GM18870 (cell line): ENCODE measurements at regions not wholly inside any gene's neighbourhood (a gene's known extent, or its start where the extent isn't known, plus 50 kb on each side); places are given as distances from the start of the nearest gene placed in this dataset.
"Not testable (repeated sequence)": the region's sequence is repeated elsewhere in the genome, so short reads cannot be mapped to it uniquely, and the experiment has no call there.

Source experiments
- ATAC-seq: cut with Tn5 transposase; IDR thresholded peaks from one replicate; pipeline ENCODE4 v1.9.1; 2021; ENCODE audit warnings: moderate library complexity; ENCODE audit not compliant: unreplicated experiment

DNA sequence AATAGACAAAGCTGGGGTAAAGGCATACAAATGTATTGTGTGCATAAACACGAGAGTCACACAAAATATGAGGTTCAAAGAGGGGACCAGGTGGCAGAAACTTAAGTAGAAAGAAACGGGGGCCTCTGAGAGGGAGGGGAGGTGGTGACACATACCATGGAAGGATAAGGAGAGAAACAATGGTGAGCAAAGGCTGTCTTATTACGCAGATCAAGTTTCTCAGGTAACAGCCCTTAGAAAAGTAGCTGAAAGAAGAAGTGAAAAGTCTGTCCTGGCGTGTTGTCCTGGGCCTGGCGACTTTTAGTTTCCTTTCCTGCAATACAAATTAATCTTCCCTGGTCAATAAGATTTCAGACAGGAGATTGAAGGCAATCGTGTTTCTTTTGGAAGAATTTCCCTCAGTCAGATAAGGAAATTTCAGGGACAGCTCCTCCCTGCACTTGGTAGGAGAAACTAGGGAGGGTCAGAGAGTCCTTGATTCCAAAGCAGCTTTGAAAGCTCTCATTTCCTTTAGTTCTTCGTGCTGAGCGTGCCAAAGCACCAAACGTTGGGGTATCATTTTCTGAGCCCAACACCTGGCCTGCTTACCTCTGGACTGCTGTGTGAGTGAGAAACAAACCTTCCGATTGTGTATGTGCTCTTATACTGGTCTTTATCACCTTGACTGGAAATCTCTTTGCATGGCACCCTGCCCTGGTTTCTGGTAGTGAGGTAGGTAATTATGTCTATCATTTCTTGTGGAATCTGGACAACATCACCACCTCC, 676.7 kb upstream of the LCORL start:
- ATAC-seq, result peak; percentile 54

DNA sequence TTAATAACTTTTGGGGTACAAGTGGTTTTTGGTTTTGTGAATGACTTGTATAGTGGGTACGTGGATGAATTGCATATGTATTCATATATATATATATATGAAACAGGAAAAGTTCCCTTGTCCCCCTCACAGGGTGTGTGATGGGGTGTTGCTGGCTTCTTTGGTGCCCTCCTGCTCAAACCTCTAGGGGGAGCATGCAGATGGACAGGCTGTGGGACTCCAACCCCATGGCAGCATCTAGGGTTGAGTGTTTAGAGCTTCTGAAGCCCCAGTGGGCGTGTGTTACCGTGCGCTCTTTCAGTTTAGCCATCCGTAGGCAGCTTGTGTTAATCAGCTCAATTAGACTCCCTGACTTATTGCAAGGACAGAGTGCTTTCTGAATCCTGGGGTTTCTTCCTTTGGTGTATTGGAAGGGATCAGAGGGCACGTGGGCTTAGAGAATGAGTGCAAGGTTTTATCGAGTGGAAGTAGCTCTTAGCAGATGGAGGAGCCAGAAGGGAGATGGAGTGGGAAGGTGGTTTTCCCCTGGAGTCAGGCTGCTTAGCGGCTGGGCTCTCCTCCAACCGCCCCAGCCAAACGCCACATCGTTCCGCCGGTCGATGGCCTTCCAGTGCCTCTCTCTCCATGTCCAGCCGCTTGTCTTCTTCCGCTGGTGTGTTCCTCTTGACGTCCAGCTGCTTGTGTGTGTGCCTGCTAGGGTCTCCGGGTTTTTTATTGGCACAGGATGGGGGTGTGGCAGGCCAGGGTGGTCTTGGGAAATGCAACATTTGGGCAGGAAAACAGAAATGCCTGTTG, 674.4 kb upstream of the LCORL start:
- no peak for ATAC-seq

GRCh38 chr4:18691431-18692200, 670.1 kb upstream of the LCORL start:
- no peak for ATAC-seq

GRCh38 chr4:18690291-18690955, 668.9 kb upstream of the LCORL start:
- no peak for ATAC-seq

DNA sequence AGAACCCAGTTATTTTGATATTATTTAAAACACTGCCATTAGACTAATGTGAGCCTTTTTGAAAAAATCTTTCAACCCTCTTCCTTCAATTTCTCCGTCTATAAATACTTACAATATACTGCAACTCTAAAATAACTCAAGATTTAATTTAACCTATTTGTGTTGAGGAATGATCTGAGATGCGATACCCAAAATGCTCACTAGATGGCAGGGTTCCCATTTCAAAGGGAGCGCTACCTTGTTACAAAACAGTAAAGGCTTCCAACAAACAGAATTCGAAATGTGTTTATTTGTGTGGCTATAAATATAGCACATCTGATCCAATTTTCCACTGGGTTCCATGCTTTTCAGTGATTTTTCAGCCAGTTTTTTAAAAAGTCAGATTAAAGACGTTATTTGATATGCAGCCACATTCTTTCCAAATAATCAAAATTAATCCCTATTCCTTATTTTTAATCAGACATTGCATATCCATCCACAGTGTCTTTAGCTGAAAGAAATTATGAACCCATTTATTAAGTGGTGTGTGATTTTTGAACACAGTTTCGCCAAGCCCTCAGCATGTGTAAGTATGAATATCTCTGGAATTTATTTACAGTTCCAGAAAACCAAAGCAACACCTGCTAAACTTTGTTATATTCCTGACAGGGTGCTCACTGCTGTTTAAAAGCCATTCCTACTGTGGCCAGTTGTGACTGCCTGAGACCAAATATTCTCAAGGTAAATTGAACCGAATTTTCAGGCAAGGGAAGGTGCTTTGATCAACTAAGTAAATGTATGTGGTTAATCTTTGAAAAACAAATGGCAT, 668.0 kb upstream of the LCORL start:
- peak; percentile 81 for ATAC-seq

GRCh38 chr4:18688351-18688750, 666.8 kb upstream of the LCORL start:
- ATAC-seq, result not testable (repeated sequence)

- ATAC-seq, result no peak
Measured at GRCh38 chr4:18686338-18687037, 664.9 kb upstream of the LCORL start.

DNA sequence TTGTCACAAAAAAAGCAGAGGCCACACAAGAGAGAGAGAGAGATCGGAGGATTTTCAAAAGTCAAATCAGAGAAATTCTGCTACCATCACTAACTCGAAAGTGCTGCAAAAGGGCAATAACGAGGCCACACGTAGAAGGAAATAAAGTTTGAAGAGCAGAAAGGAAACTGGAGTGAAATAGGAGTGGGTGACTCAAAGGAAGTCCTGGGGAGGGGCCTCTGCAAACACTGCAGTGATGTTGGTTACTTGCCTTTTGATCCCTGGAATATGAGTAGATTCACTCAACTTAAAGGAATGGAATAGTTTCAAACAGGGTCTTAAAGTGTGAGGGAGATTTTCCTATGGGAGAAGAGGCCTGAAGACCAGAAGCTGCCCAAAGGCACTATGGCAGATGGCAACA, 663.4 kb upstream of the LCORL start:
- no peak for ATAC-seq

GRCh38 chr4:18676526-18676915, 655.0 kb upstream of the LCORL start:
- no peak for ATAC-seq

DNA sequence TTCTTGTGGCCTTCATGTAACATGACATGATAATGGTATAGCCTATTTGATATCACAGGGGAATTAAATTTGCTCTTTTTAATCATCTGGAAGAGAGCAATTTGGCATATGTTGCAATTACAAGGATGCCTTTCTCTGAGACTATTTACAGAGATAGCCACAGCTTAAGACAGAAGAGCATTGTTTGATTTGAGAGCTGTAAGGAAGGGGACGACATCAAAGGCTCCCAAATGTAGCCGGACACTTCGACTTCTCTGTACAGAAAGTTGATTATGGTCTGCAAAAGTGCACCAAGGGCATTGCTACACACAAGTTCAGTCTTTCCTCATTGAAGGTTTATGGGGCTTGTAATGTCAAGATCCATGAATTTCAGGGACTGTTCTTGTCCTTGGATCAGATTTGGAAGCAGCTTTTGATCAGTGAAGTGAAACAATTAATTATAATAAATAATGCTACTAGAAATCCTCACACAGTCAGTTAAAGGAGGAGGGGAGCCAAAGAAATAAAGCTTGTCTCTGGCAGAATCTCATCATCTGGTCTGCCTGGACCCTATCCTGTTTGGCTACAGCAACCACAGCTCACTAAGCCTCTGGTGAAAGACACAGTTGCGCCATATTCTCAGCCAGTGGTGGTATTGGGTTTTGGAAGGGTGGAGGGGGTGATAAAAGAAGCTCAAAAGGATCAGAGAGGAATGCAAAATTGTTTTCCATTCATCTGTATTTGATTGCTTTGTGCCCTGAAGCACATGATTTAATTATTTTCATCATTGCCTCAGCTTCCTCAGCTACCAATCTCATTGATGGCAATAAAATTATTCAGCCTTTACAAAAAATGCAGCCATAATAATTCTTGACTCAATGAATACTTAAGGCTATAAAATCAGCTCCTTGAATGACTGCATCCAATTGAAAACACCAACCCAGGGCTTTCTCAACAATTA, 654.3 kb upstream of the LCORL start:
- no peak for ATAC-seq

DNA sequence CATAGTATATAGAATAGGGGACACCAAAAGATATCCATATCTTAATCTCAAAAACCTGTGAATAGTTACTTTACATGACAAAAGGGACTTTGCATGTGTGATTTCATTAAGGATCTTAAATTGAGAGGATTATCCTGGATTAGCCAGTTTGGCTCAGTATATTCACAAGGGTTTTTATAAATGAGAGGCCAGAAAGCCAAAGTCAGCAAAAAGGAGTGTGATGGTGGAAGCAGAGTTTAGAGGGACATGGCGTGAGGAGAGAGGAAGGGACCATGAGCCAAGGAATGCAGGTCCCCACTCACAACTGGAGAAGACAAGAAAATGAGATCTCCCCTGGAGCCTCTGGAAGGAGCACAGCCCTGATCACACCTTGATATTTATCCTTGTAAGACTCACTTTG, 648.5 kb upstream of the LCORL start:
- ATAC-seq, result no peak

DNA sequence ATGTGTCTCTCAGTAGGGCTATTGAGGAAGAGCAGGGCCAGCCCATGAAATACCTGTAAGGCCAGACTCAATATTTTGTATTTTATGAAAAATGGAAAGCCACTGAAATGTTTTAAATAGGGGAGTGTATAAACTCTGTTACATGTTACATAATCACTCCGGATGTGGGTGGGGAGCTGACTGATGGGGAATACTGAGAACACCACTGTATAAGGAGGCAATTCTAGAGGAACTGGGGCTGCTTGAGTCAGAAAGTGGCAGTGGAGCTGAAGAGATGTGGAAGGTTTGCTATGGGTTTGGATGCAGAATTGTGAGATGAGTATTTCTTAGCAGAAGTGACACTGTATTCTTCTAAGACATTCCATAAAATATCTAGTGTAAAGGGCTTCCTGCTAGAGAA, 647.8 kb upstream of the LCORL start:
- ATAC-seq, result no peak

GRCh38 chr4:18666322-18666721, 644.8 kb upstream of the LCORL start:
- ATAC-seq, result no peak

GRCh38 chr4:18664171-18664570, 642.6 kb upstream of the LCORL start:
- no peak for ATAC-seq

- ATAC-seq, result no peak
Measured at GRCh38 chr4:18645351-18645750, 623.8 kb upstream of the LCORL start.

DNA sequence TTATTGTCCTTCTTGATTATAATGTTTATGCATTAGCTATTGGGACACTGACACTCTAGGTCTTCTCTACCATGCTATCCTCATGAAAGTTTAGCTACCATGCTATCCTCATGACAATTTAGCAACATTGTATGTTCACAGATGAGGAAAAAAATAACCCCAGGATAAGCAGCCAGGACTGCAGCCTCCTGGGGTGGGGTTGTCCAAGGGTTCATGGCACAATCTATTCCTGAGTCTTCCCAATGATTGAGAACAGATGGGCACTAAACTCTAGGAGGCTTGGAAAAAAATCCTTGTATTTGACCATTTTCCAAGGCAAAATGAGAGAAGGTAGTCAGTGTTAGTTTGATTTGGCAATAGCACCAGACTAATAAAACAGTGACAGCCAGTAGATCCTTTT, 619.8 kb upstream of the LCORL start:
- no peak for ATAC-seq

- no peak for ATAC-seq
Measured at GRCh38 chr4:18638031-18638430, 616.5 kb upstream of the LCORL start.

- ATAC-seq, result no peak
Measured at GRCh38 chr4:18636001-18636585, 614.5 kb upstream of the LCORL start.
